ENCODE measurements at regions not wholly inside any gene's neighbourhood (a gene's known extent, or its start where the extent isn't known, plus 50 kb on each side); places are given as distances from the start of the nearest gene placed in this dataset.

- Histone ChIP-seq H3K27ac (no peak overlapping the region), H3K9me3 (no peaks in the 10 kb centered on the region), H3K4me3 (no peak overlapping the region), H3K36me3 (replicated peaks in 1 of 2; ENCODE audit: insufficient read depth in 1 of 2, low read depth in 2 of 2) (no peaks in the 10 kb centered on the region), H3K4me1 (peaks cover 25% of the 10 kb centered on the region), H3K27me3 (no peaks in the 10 kb centered on the region)
- WGBS, 2 donors: 83 to 88% methylated on average over 2 of the region's 2 CpGs
- TF ChIP-seq POLR2A (IDR thresholded peaks at IDR 0.05) (no peak), CTCF (IDR thresholded peaks at IDR 0.05) (no peak)
- ATAC-seq (no peak), DNase-seq (no peak)
- intact Hi-C loops (cut with DNase I): no loop called here
Observed at GRCh38 chr14:49984424-49984823, 91.5 kb downstream of the ARF6 start.

- TF ChIP-seq POLR2A (IDR thresholded peaks at IDR 0.05) (no peak), CTCF (IDR thresholded peaks at IDR 0.05) (no peak)
- peak overlapping the region; percentile 32 to 86 (median 84) for H3K27ac ChIP-seq
- DNase-seq (no peak), ATAC-seq (no peak)
- H3K9me3 ChIP-seq: no peaks in the 10 kb centered on the region
- peaks cover 25% of the 10 kb centered on the region for H3K4me1 ChIP-seq
- H3K27me3 ChIP-seq: no peaks in the 10 kb centered on the region
- H3K4me3 ChIP-seq: no peak overlapping the region
- 57 to 63% methylated on average over 6 of the region's 6 CpGs for WGBS, 2 donors
- intact Hi-C loops (cut with DNase I): no loop called here
- no peaks in the 10 kb centered on the region for H3K36me3 ChIP-seq (replicated peaks in 1 of 2; ENCODE audit: insufficient read depth in 1 of 2, low read depth in 2 of 2)
Observed at GRCh38 chr14:49986343-49987014, 93.6 kb downstream of the ARF6 start.

- no peak overlapping the region for H3K4me3 ChIP-seq
- H3K36me3 ChIP-seq (replicated peaks in 1 of 2; ENCODE audit: insufficient read depth in 1 of 2, low read depth in 2 of 2): no peaks in the 10 kb centered on the region
- no peak for TF ChIP-seq CTCF (IDR thresholded peaks at IDR 0.05)
- no peak for TF ChIP-seq POLR2A (IDR thresholded peaks at IDR 0.05)
- DNase-seq: no peak
- H3K4me1 ChIP-seq: peaks cover 19% of the 10 kb centered on the region
- 65 to 72% methylated on average over 9 of the region's 9 CpGs for WGBS, 2 donors
- no peaks in the 10 kb centered on the region for H3K9me3 ChIP-seq
- intact Hi-C loops (cut with DNase I): no loop called here
- H3K27me3 ChIP-seq: no peaks in the 10 kb centered on the region
- peak overlapping the region; percentile 4 to 86 (median 84) for H3K27ac ChIP-seq
- no peak for ATAC-seq
Observed at GRCh38 chr14:49988080-49988990, 95.5 kb downstream of the ARF6 start.

GRCh38 chr14:49989966-49990365, 97.1 kb downstream of the ARF6 start:
- Histone ChIP-seq H3K27ac (peak overlapping the region in 3 of 4 donors; percentile 11 to 42 (median 14)), H3K36me3 (replicated peaks in 1 of 2; ENCODE audit: insufficient read depth in 1 of 2, low read depth in 2 of 2) (no peaks in the 10 kb centered on the region), H3K9me3 (no peaks in the 10 kb centered on the region), H3K4me1 (peaks cover 19% of the 10 kb centered on the region), H3K4me3 (no peak overlapping the region), H3K27me3 (no peaks in the 10 kb centered on the region)
- TF ChIP-seq POLR2A (IDR thresholded peaks at IDR 0.05): no peak
- no peak for TF ChIP-seq CTCF (IDR thresholded peaks at IDR 0.05)
- DNase-seq (no peak), ATAC-seq (no peak)
- 79 to 83% methylated on average over 2 of the region's 2 CpGs for WGBS, 2 donors
- intact Hi-C loops (cut with DNase I): no loop called here

Measured in body of pancreas (tissue), 4 donors.